A549 (cell line): ENCODE measurements at regions not wholly inside any gene's neighbourhood (a gene's known extent, or its start where the extent isn't known, plus 50 kb on each side); places are given as distances from the start of the nearest gene placed in this dataset.

ENCODE experiments used
- EP300 ChIP-seq, 2 experiments: fragments of >200 bp; sonication (Bioruptor Twin); formaldehyde crosslinking; IDR thresholded peaks; 2 replicates in 1 of 2; 3 replicates in 1 of 2; pipeline ENCODE4 v1.6.1; 2016 to 2017
- ESRRA ChIP-seq: fragments of 150-350 bp; IDR thresholded peaks from 2 replicates; pipeline ENCODE4 v1.6.1; 2014; ENCODE audit warnings: mild to moderate bottlenecking, low read length, borderline replicate concordance
- FOSL2 ChIP-seq, 2 experiments: fragments of 450-650 bp in 1 of 2; fragments of >200 bp in 1 of 2; sonication (Bioruptor Twin) in 1 of 2; formaldehyde crosslinking; IDR thresholded peaks; 2 replicates each; pipeline versions ENCODE4 v1.5.0 to v1.6.1; 2016 to 2020; ENCODE audit warnings: mild to moderate bottlenecking in 1 of 2, moderate library complexity in 1 of 2
- HDAC2 ChIP-seq: fragments of 200-600 bp; sonication (generic); IDR thresholded peaks from 2 replicates; pipeline ENCODE4 v1.6.1; 2016
- HOXA7 ChIP-seq: fragments of 250-450 bp; sonication (Bioruptor Pico); IDR thresholded peaks from 2 replicates; pipeline ENCODE4 v1.5.0; 2020; ENCODE audit warnings: mild to moderate bottlenecking, moderate library complexity
- NPAS2 ChIP-seq: fragments of 250-450 bp; sonication (Bioruptor Pico); IDR thresholded peaks from 2 replicates; pipeline ENCODE4 v1.8.0; 2022; ENCODE audit warnings: mild to moderate bottlenecking, moderate library complexity, borderline replicate concordance
- POLR2A ChIP-seq: IDR thresholded peaks from 2 replicates; pipeline ENCODE4 v1.6.1; 2012; ENCODE audit warnings: mild to moderate bottlenecking, low read length
- SREBF2 ChIP-seq: fragments of 450-650 bp; IDR thresholded peaks from 2 replicates; pipeline ENCODE4 v1.6.1; 2014; ENCODE audit warnings: mild to moderate bottlenecking, moderate library complexity
- TF ChIP-seq, protein P1 (sequence below): fragments of >200 bp; sonication (Bioruptor Twin); formaldehyde crosslinking; IDR thresholded peaks from 3 replicates; pipeline ENCODE4 v1.5.1; 2016

DNA sequence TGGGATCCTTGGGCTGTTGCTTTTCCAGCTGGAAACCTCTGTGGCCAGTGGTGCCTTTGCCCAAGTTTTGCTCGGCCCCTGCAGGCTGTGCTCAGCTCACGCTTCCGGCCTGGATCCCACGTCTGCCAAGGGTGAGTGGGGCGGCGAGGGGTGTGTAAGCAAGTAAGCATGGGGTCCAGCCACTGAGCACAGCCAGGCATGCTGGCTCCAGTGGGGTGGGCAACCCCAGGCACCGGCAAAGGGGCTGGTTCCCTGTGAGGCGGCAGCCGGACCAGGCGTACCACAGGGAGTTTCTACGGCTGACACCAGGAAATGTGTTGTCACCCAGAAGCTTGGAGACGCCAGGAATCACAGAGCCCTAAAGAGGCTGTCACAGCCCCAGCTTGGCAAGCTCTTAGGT, 393.4 kb upstream of the CCDC196 start:
- TF ChIP-seq EP300 (IDR thresholded peaks at IDR 0.05) (no peak), SREBF2 (no peak), NPAS2 (CRISPR knock-in tag) (no peak), HOXA7 (no peak), FOSL2 (IDR thresholded peaks at IDR 0.05) (no peak), FOSL2 (CRISPR knock-in tag; IDR thresholded peaks at IDR 0.05) (no peak), POLR2A (no peak), ESRRA (no peak), HDAC2 (no peak)
- TF ChIP-seq, protein P1, sequence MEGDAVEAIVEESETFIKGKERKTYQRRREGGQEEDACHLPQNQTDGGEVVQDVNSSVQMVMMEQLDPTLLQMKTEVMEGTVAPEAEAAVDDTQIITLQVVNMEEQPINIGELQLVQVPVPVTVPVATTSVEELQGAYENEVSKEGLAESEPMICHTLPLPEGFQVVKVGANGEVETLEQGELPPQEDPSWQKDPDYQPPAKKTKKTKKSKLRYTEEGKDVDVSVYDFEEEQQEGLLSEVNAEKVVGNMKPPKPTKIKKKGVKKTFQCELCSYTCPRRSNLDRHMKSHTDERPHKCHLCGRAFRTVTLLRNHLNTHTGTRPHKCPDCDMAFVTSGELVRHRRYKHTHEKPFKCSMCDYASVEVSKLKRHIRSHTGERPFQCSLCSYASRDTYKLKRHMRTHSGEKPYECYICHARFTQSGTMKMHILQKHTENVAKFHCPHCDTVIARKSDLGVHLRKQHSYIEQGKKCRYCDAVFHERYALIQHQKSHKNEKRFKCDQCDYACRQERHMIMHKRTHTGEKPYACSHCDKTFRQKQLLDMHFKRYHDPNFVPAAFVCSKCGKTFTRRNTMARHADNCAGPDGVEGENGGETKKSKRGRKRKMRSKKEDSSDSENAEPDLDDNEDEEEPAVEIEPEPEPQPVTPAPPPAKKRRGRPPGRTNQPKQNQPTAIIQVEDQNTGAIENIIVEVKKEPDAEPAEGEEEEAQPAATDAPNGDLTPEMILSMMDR = no peak
